OCI-LY7 (cell line): ENCODE measurements at regions not wholly inside any gene's neighbourhood (a gene's known extent, or its start where the extent isn't known, plus 50 kb on each side); places are given as distances from the start of the nearest gene placed in this dataset.

Experiments
- BruUV-seq: library from RNA; stranded (reverse); fragments of 400-500 nt; replicated peaks from 2 replicates; lab custom pipeline; 2021; lab: Mats Ljungman, UMichigan
- CTCF ChIA-PET: fragments of 300-600 bp; sonication (Branson Sonifier 250); formaldehyde crosslinking; loops from one replicate; lab custom pipeline; 2022; ENCODE audit warnings: antibody characterized with exemption; ENCODE audit not compliant: unreplicated experiment; lab: Charles Lee
- POLR2A ChIA-PET: fragments of 300-600 bp; sonication (Branson Sonifier 250); formaldehyde crosslinking; loops from one replicate; lab custom pipeline; 2022; ENCODE audit warnings: antibody characterized with exemption; lab: Charles Lee
- DNase-seq: peaks from one replicate; pipeline ENCODE4 v3.0.0-alpha.2; 2015; ENCODE audit warnings: low spot score
- H2AFZ ChIP-seq: fragments of 200-600 bp; sonication (generic), shearing (Covaris generic); 2 replicates; pipeline ENCODE4 v1.6.1; 2014; ENCODE audit warnings: mild to moderate bottlenecking, antibody characterized with exemption, low read length, moderate library complexity
- H3K27ac ChIP-seq: fragments of 200-600 bp; sonication (generic); 2 replicates; pipeline ENCODE4 v1.5.1; 2014; ENCODE audit warnings: mixed run types, low read depth, mild to moderate bottlenecking, moderate library complexity, low read length, inconsistent platforms; ENCODE audit not compliant: poor library complexity, severe bottlenecking
- H3K36me3 ChIP-seq: fragments of 200-600 bp; sonication (generic); 2 replicates; pipeline ENCODE4 v1.6.1; 2014; ENCODE audit warnings: mild to moderate bottlenecking, antibody characterized with exemption, low read length, moderate library complexity, mixed read lengths; ENCODE audit not compliant: insufficient read depth
- H3K4me1 ChIP-seq: fragments of 200-600 bp; sonication (generic); 2 replicates; pipeline ENCODE4 v1.5.1; 2014; ENCODE audit warnings: mild to moderate bottlenecking, low read length; ENCODE audit not compliant: insufficient read depth, poor library complexity, severe bottlenecking
- H3K4me2 ChIP-seq: fragments of 200-600 bp; sonication (generic); 2 replicates; pipeline ENCODE4 v1.6.1; 2014; ENCODE audit warnings: mild to moderate bottlenecking, low read length
- H3K4me3 ChIP-seq: fragments of 200-600 bp; sonication (generic); 2 replicates; pipeline ENCODE4 v1.5.1; 2014; ENCODE audit warnings: mild to moderate bottlenecking, low read depth, low read length; ENCODE audit not compliant: poor library complexity, severe bottlenecking
- H3K79me2 ChIP-seq: fragments of 200-600 bp; sonication (generic); 2 replicates; pipeline ENCODE4 v1.6.1; 2016; ENCODE audit warnings: low read depth, mild to moderate bottlenecking, low read length, moderate library complexity, mixed read lengths; ENCODE audit not compliant: insufficient read depth
- H3K9me2 ChIP-seq: fragments of 200-600 bp; sonication (generic); 2 replicates; pipeline ENCODE4 v1.6.1; 2016; ENCODE audit warnings: mild to moderate bottlenecking, low read length, mixed read lengths; ENCODE audit not compliant: insufficient read depth
- H3K9me3 ChIP-seq: fragments of 200-600 bp; sonication (generic); 2 replicates; pipeline ENCODE4 v1.6.1; 2014; ENCODE audit warnings: mild to moderate bottlenecking, mixed run types, low read length, mixed read lengths
- H4K20me1 ChIP-seq: fragments of 200-600 bp; sonication (generic); 2 replicates; pipeline ENCODE4 v1.6.1; 2014; ENCODE audit warnings: mild to moderate bottlenecking, antibody characterized with exemption, low read length, moderate library complexity, mixed read lengths; ENCODE audit not compliant: insufficient read depth
- EZH2phosphoT487 ChIP-seq: fragments of 200-600 bp; sonication (generic); IDR thresholded peaks from 2 replicates; pipeline ENCODE4 v1.6.1; 2018; ENCODE audit warnings: low read depth, borderline replicate concordance, mild to moderate bottlenecking, mixed run types, antibody characterized with exemption, low read length, moderate library complexity, mixed read lengths
- intact Hi-C: fragments of 100-400 bp; cut with micrococcal nuclease; formaldehyde crosslinking; loops from one replicate; pipeline ENCODE4 v1.10.0; 2022; ENCODE audit not compliant: unreplicated experiment
- TF ChIP-seq, protein P1 (sequence below): fragments of 200-600 bp; sonication (generic); conservative IDR thresholded peaks from 2 replicates; pipeline ENCODE4 v1.5.1; 2014; ENCODE audit warnings: mild to moderate bottlenecking, antibody characterized with exemption, low read length, moderate library complexity, mixed read lengths

DNA sequence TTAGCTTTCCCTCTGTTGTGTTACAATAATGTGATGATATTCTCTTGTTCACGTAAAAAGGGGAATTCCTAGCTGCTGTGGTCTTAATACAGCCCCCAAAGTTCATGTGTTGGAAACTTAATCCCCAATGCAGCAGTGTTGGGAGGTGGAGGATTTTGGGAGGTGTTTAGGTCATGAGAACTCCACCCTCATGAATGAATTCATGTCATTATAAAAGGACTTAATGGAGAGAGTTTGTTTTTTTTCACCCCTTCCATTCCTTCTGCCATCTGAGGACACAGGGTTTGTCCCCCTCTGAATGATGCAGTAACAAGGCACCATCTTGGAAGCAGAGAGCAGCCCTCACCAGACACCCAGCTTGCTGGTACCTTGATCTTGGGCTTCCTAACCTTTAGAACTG is 253.4 kb upstream of the DDHD1 start:
- Histone ChIP-seq H3K36me3 (no peaks in the 10 kb centered on the region), H3K4me1 (no peaks in the 10 kb centered on the region), H3K4me2 (no peak overlapping the region), H3K9me3 (no peaks in the 10 kb centered on the region), H4K20me1 (no peaks in the 10 kb centered on the region), H3K4me3 (no peak overlapping the region), H2AFZ (no peak overlapping the region), H3K27ac (no peak overlapping the region), H3K9me2 (no peaks in the 10 kb centered on the region), H3K79me2 (no peaks in the 10 kb centered on the region)
- TF ChIP-seq, protein P1, sequence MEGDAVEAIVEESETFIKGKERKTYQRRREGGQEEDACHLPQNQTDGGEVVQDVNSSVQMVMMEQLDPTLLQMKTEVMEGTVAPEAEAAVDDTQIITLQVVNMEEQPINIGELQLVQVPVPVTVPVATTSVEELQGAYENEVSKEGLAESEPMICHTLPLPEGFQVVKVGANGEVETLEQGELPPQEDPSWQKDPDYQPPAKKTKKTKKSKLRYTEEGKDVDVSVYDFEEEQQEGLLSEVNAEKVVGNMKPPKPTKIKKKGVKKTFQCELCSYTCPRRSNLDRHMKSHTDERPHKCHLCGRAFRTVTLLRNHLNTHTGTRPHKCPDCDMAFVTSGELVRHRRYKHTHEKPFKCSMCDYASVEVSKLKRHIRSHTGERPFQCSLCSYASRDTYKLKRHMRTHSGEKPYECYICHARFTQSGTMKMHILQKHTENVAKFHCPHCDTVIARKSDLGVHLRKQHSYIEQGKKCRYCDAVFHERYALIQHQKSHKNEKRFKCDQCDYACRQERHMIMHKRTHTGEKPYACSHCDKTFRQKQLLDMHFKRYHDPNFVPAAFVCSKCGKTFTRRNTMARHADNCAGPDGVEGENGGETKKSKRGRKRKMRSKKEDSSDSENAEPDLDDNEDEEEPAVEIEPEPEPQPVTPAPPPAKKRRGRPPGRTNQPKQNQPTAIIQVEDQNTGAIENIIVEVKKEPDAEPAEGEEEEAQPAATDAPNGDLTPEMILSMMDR, result no peak
- TF ChIP-seq EZH2phosphoT487, result no peak
- POLR2A ChIA-PET, result no interaction called here
- intact Hi-C loops, result no loop called here
- BruUV-seq, result no TSS peak
- CTCF ChIA-PET, result no interaction called here
- no peak for DNase-seq

DNA sequence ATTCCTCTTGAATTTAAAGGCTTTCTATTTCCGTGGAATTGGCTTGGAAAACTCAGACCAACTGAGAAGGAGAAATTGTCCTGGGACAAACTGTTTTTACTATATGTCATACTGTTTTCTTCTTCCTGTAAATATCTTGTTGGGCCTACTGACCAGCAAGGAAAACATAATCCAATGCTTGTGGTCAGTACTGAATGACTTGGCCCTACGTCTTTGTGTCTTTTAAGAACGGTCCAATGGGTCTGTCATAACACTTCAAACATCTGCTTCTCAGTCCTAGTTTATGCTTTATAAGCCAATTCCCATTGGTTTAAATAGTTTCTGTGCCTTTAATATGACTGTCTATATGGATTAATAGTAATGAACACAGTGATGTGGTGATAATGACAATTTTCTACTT is 248.5 kb upstream of the DDHD1 start:
- Histone ChIP-seq H3K4me1 (no peaks in the 10 kb centered on the region), H3K4me2 (no peak overlapping the region), H2AFZ (no peak overlapping the region), H3K4me3 (no peak overlapping the region), H3K79me2 (no peaks in the 10 kb centered on the region), H3K36me3 (no peaks in the 10 kb centered on the region), H3K9me2 (no peaks in the 10 kb centered on the region), H3K9me3 (no peaks in the 10 kb centered on the region), H3K27ac (no peak overlapping the region), H4K20me1 (no peaks in the 10 kb centered on the region)
- no TSS peak for BruUV-seq
- POLR2A ChIA-PET, result no interaction called here
- no peak for DNase-seq
- CTCF ChIA-PET, result no interaction called here
- TF ChIP-seq EZH2phosphoT487, result no peak
- TF ChIP-seq, protein P1, result no peak
- intact Hi-C loops, result no loop called here

DNA sequence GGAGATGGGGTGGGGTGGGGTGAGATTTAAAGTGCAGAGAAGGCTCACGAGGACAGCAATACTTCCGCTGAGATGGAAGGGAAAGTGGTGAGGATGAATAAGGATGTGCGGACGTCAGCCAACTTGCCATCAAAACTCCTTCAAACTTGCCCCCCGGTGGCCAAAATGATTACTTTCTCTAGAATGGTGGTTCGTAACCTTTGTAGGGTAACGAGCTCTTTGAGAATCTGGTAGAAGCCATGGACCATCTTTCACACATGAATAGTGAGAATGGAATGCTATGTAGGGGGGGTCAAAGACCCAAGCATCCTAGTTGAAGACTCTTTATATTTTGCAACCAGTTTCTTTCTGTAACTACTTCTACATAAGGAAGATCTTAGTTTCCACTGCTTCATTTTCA is 245.9 kb upstream of the DDHD1 start:
- no peaks in the 10 kb centered on the region for H3K4me1 ChIP-seq
- BruUV-seq, result no TSS peak
- DNase-seq, result no peak
- CTCF ChIA-PET, result no interaction called here
- no peaks in the 10 kb centered on the region for H4K20me1 ChIP-seq
- intact Hi-C loops, result no loop called here
- POLR2A ChIA-PET, result no interaction called here
- H3K9me2 ChIP-seq, result no peaks in the 10 kb centered on the region
- no peak overlapping the region for H3K27ac ChIP-seq
- no peaks in the 10 kb centered on the region for H3K36me3 ChIP-seq
- H3K9me3 ChIP-seq, result peaks cover 6% of the 10 kb centered on the region; the same call in 1 of the 2 replicates
- TF ChIP-seq EZH2phosphoT487, result no peak
- TF ChIP-seq, protein P1, result peak; percentile 62
- no peak overlapping the region for H3K4me3 ChIP-seq
- no peak overlapping the region for H2AFZ ChIP-seq
- H3K4me2 ChIP-seq, result no peak overlapping the region
- no peaks in the 10 kb centered on the region for H3K79me2 ChIP-seq
